SK-N-SH treated with all-trans-retinoic acid at 6 μM for 48 hours (cell line): ENCODE measurements at regions not wholly inside any gene's neighbourhood (a gene's known extent, or its start where the extent isn't known, plus 50 kb on each side); places are given as distances from the start of the nearest gene placed in this dataset.

ENCODE experiments used
- ATAC-seq: fragments of 200-7000 bp; cut with Tn5 transposase; 3 replicates; pipeline ENCODE4 v1.9.1; 2020; ENCODE audit warnings: mild to moderate bottlenecking, moderate library complexity
- ARNTL ChIP-seq: fragments of 450-650 bp; formaldehyde crosslinking; IDR thresholded peaks from 2 replicates; pipeline ENCODE4 v1.5.0; 2020; ENCODE audit warnings: low read depth, mild to moderate bottlenecking, moderate library complexity, borderline replicate concordance
- BACH2 ChIP-seq: fragments of 250-450 bp; sonication (Bioruptor Pico); IDR thresholded peaks from 2 replicates; pipeline ENCODE4 v1.9.0; 2021; ENCODE audit warnings: mild to moderate bottlenecking, borderline replicate concordance
- CREB5 ChIP-seq: fragments of 250-450 bp; sonication (Bioruptor Pico); IDR thresholded peaks from 2 replicates; pipeline ENCODE4 v1.5.1; 2020; ENCODE audit warnings: low read depth, mild to moderate bottlenecking, moderate library complexity
- CSDC2 ChIP-seq: fragments of 250-450 bp; sonication (Bioruptor Pico); IDR thresholded peaks from 2 replicates; pipeline ENCODE4 v1.5.0; 2020; ENCODE audit warnings: mild to moderate bottlenecking, moderate library complexity
- CSRNP3 ChIP-seq: fragments of 250-450 bp; sonication (Bioruptor Pico); IDR thresholded peaks from 2 replicates; pipeline ENCODE4 v1.5.1; 2021; ENCODE audit warnings: mild to moderate bottlenecking, moderate library complexity
- ESRRG ChIP-seq: fragments of 250-450 bp; sonication (Bioruptor Pico); IDR thresholded peaks from 2 replicates; pipeline ENCODE4 v1.6.1; 2021; ENCODE audit warnings: mild to moderate bottlenecking
- GLIS3 ChIP-seq: fragments of 250-450 bp; sonication (Bioruptor Pico); IDR thresholded peaks from 2 replicates; pipeline ENCODE4 v1.5.0; 2020; ENCODE audit warnings: mild to moderate bottlenecking, moderate library complexity
- ISL1 ChIP-seq: fragments of 250-450 bp; sonication (Bioruptor Pico); IDR thresholded peaks from 2 replicates; pipeline ENCODE4 v2.1.2; 2022; ENCODE audit warnings: mild to moderate bottlenecking, moderate library complexity
- OSR1 ChIP-seq: fragments of 250-450 bp; sonication (Bioruptor Pico); IDR thresholded peaks from 2 replicates; pipeline ENCODE4 v1.8.0; 2022; ENCODE audit warnings: moderate library complexity, mild to moderate bottlenecking, inconsistent platforms
- PATZ1 ChIP-seq: fragments of 250-450 bp; sonication (Bioruptor Pico); IDR thresholded peaks from 2 replicates; pipeline ENCODE4 v1.8.0; 2020; ENCODE audit warnings: mild to moderate bottlenecking, moderate library complexity, borderline replicate concordance
- POU6F1 ChIP-seq: fragments of 250-450 bp; sonication (Bioruptor Pico); IDR thresholded peaks from 2 replicates; pipeline ENCODE4 v1.8.0; 2021; ENCODE audit warnings: low read depth, mild to moderate bottlenecking, moderate library complexity, borderline replicate concordance
- PPARA ChIP-seq: fragments of 250-450 bp; sonication (Bioruptor Pico); IDR thresholded peaks from 2 replicates; pipeline ENCODE4 v1.5.0; 2020; ENCODE audit warnings: mild to moderate bottlenecking, borderline replicate concordance
- RARB ChIP-seq: fragments of 250-450 bp; sonication (Bioruptor Pico); IDR thresholded peaks from 2 replicates; pipeline ENCODE4 v1.8.0; 2021; ENCODE audit warnings: mild to moderate bottlenecking, moderate library complexity
- SNAI2 ChIP-seq: fragments of 250-450 bp; sonication (Bioruptor Pico); IDR thresholded peaks from 2 replicates; pipeline ENCODE4 v1.5.0; 2020; ENCODE audit warnings: mild to moderate bottlenecking, moderate library complexity
- TCF4 ChIP-seq: fragments of 250-450 bp; sonication (Bioruptor Pico); IDR thresholded peaks from 2 replicates; pipeline ENCODE4 v1.8.0; 2021; ENCODE audit warnings: mild to moderate bottlenecking, moderate library complexity, borderline replicate concordance
- TOX ChIP-seq: fragments of 250-450 bp; sonication (Bioruptor Pico); IDR thresholded peaks from 2 replicates; pipeline ENCODE4 v1.8.0; 2021; ENCODE audit warnings: mild to moderate bottlenecking, moderate library complexity, borderline replicate concordance
- TSHZ2 ChIP-seq: fragments of 250-450 bp; sonication (Bioruptor Pico); IDR thresholded peaks from 2 replicates; pipeline ENCODE4 v1.5.0; 2020; ENCODE audit warnings: mild to moderate bottlenecking, moderate library complexity
- ZC3H10 ChIP-seq: fragments of 250-450 bp; sonication (Bioruptor Pico); IDR thresholded peaks from 2 replicates; pipeline ENCODE4 v1.5.1; 2021; ENCODE audit warnings: mild to moderate bottlenecking, moderate library complexity
- ZFP3 ChIP-seq: fragments of 250-450 bp; sonication (Bioruptor Pico); IDR thresholded peaks from 2 replicates; pipeline ENCODE4 v1.5.0; 2020; ENCODE audit warnings: mild to moderate bottlenecking, moderate library complexity
- ZFP30 ChIP-seq: fragments of 450-650 bp; formaldehyde crosslinking; IDR thresholded peaks from 2 replicates; pipeline ENCODE4 v1.5.0; 2022; ENCODE audit warnings: mild to moderate bottlenecking, moderate library complexity
- ZNF565 ChIP-seq: fragments of 450-650 bp; formaldehyde crosslinking; conservative IDR thresholded peaks from 2 replicates; pipeline ENCODE4 v1.5.0; 2020; ENCODE audit warnings: low read depth, mild to moderate bottlenecking, moderate library complexity
- ZNF70 ChIP-seq: fragments of 450-650 bp; formaldehyde crosslinking; IDR thresholded peaks from 2 replicates; pipeline ENCODE4 v1.5.0; 2020; ENCODE audit warnings: mild to moderate bottlenecking, moderate library complexity
- ZNF8 ChIP-seq: fragments of 450-650 bp; formaldehyde crosslinking; IDR thresholded peaks from 2 replicates; pipeline ENCODE4 v1.5.0; 2020; ENCODE audit warnings: mild to moderate bottlenecking, moderate library complexity

- TF ChIP-seq ESRRG (CRISPR knock-in tag) (no peak), BACH2 (no peak), ZC3H10 (CRISPR knock-in tag) (no peak), ARNTL (no peak), ZNF8 (CRISPR knock-in tag) (no peak)
- no peak for ATAC-seq
Observed at GRCh38 chr7:52026140-52026539, 709.5 kb upstream of the COBL start.

GRCh38 chr7:52021343-52021742 lies 704.7 kb upstream of the COBL start:
- no peak for ATAC-seq
- TF ChIP-seq CREB5 (no peak), TCF4 (CRISPR knock-in tag) (no peak), PPARA (CRISPR knock-in tag) (no peak), POU6F1 (no peak), TOX (no peak), PATZ1 (no peak), ESRRG (CRISPR knock-in tag) (no peak), ZNF8 (CRISPR knock-in tag) (no peak), ISL1 (no peak), SNAI2 (CRISPR knock-in tag) (no peak), BACH2 (no peak), RARB (no peak), ZFP3 (CRISPR knock-in tag) (no peak), CSDC2 (CRISPR knock-in tag) (no peak), OSR1 (CRISPR knock-in tag) (no peak), ZNF565 (CRISPR knock-in tag) (no peak), TSHZ2 (CRISPR knock-in tag) (no peak), ZFP30 (no peak), ZNF70 (CRISPR knock-in tag) (no peak), ARNTL (no peak)

- ATAC-seq = no peak
- no peak for TF ChIP-seq CREB5
- no peak for TF ChIP-seq PATZ1
- TF ChIP-seq ISL1 = no peak
- no peak for TF ChIP-seq ZNF70 (CRISPR knock-in tag)
- no peak for TF ChIP-seq RARB
- TF ChIP-seq TCF4 (CRISPR knock-in tag) = no peak
- no peak for TF ChIP-seq OSR1 (CRISPR knock-in tag)
- TF ChIP-seq BACH2 = no peak
- TF ChIP-seq ZNF8 (CRISPR knock-in tag) = no peak
- no peak for TF ChIP-seq ZC3H10 (CRISPR knock-in tag)
- no peak for TF ChIP-seq ESRRG (CRISPR knock-in tag)
- no peak for TF ChIP-seq CSDC2 (CRISPR knock-in tag)
- no peak for TF ChIP-seq CSRNP3 (CRISPR knock-in tag)
- no peak for TF ChIP-seq SNAI2 (CRISPR knock-in tag)
- TF ChIP-seq ARNTL = no peak
- TF ChIP-seq ZNF565 (CRISPR knock-in tag) = no peak
- no peak for TF ChIP-seq GLIS3 (CRISPR knock-in tag)
- no peak for TF ChIP-seq ZFP30
- TF ChIP-seq, all 23 proteins: peak for 0
Observed at GRCh38 chr7:52018680-52019054, 702.1 kb upstream of the COBL start.
